ENCODE measurements at regions not wholly inside any gene's neighbourhood (a gene's known extent, or its start where the extent isn't known, plus 50 kb on each side); places are given as distances from the start of the nearest gene placed in this dataset.

GRCh38 chr2:200168641-200169555 is 137.6 kb upstream of the SPATS2L start:
- Mint-ChIP-seq H3K27me3 (peaks cover 3% of the 10 kb centered on the region), H3K4me3 (no peak overlapping the region), H3K27ac (no peak overlapping the region), H3K9me3 (peaks cover 3% of the 10 kb centered on the region), H3K36me3 (ENCODE audit: low read depth) (no peaks in the 10 kb centered on the region), H3K4me1 (ENCODE audit: low read depth) (no peaks in the 10 kb centered on the region)
- TF ChIP-seq, protein P1, sequence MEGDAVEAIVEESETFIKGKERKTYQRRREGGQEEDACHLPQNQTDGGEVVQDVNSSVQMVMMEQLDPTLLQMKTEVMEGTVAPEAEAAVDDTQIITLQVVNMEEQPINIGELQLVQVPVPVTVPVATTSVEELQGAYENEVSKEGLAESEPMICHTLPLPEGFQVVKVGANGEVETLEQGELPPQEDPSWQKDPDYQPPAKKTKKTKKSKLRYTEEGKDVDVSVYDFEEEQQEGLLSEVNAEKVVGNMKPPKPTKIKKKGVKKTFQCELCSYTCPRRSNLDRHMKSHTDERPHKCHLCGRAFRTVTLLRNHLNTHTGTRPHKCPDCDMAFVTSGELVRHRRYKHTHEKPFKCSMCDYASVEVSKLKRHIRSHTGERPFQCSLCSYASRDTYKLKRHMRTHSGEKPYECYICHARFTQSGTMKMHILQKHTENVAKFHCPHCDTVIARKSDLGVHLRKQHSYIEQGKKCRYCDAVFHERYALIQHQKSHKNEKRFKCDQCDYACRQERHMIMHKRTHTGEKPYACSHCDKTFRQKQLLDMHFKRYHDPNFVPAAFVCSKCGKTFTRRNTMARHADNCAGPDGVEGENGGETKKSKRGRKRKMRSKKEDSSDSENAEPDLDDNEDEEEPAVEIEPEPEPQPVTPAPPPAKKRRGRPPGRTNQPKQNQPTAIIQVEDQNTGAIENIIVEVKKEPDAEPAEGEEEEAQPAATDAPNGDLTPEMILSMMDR (IDR thresholded peaks at IDR 0.05): no peak
- ATAC-seq (ENCODE audit: poor library complexity) (no peak), DNase-seq (no peak)
- no peaks in the 10 kb centered on the region for H3K27me3 ChIP-seq (ENCODE audit: control insufficient read depth in 1 of 2, insufficient read depth in 2 of 2, low read length in 2 of 2)
- intact Hi-C loops (cut with DNase I, micrococcal nuclease): no loop called here
- ChIA-PET POLR2A (no interaction called here), CTCF (interaction anchor here (1.1 kb wide), 1 partner anchor 9 kb away, joined by 3 read pairs; no protein-coding TSS in a partner anchor)
- no peaks in the 10 kb centered on the region for H3K4me1 ChIP-seq (ENCODE audit: insufficient read depth, low read length)
- no peak overlapping the region for H3K27ac ChIP-seq (ENCODE audit: low read depth in 1 of 2, low read length in 2 of 2)
- H3K9me3 ChIP-seq (ENCODE audit: control insufficient read depth in 1 of 2, insufficient read depth in 1 of 2, low read length in 2 of 2): peaks cover 0 to 4% of the 10 kb centered on the region in 2 experiments
- H3K36me3 ChIP-seq (ENCODE audit: insufficient read depth, low read length): no peaks in the 10 kb centered on the region
- no peak overlapping the region for H3K4me3 ChIP-seq (ENCODE audit: low read length)

DNA sequence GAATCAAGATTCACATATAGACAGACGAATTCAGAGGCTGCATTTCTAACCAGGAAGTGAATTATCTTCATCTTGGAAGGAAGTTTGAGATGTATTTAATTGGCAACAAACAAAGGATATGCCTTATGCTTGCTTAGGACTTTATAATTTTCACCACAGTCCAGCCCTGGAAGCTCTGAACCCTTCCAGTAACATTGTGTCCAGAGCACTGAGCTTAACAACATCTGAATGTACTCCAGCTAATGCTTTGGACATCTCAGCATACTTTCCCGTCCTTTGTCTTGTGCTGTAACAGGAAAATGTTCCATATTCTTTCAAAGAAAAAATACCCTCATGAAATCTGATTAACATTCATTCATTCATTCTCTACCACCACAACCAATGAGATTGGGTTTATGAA is 136.3 kb upstream of the SPATS2L start:
- no peak for DNase-seq
- no peaks in the 10 kb centered on the region for H3K27me3 ChIP-seq (ENCODE audit: control insufficient read depth in 1 of 2, insufficient read depth in 2 of 2, low read length in 2 of 2)
- Mint-ChIP-seq H3K9me3 (peaks cover 3% of the 10 kb centered on the region), H3K27me3 (peaks cover 3% of the 10 kb centered on the region), H3K4me3 (no peak overlapping the region), H3K27ac (no peak overlapping the region), H3K36me3 (ENCODE audit: low read depth) (no peaks in the 10 kb centered on the region), H3K4me1 (ENCODE audit: low read depth) (no peaks in the 10 kb centered on the region)
- no peak for ATAC-seq (ENCODE audit: poor library complexity)
- intact Hi-C loops (cut with DNase I, micrococcal nuclease): no loop called here
- no peak overlapping the region for H3K27ac ChIP-seq (ENCODE audit: low read depth in 1 of 2, low read length in 2 of 2)
- H3K4me1 ChIP-seq (ENCODE audit: insufficient read depth, low read length): no peaks in the 10 kb centered on the region
- TF ChIP-seq, protein P1 (IDR thresholded peaks at IDR 0.05): no peak
- peaks cover 0 to 4% of the 10 kb centered on the region in 2 experiments for H3K9me3 ChIP-seq (ENCODE audit: control insufficient read depth in 1 of 2, insufficient read depth in 1 of 2, low read length in 2 of 2)
- no peaks in the 10 kb centered on the region for H3K36me3 ChIP-seq (ENCODE audit: insufficient read depth, low read length)
- ChIA-PET CTCF (no interaction called here), POLR2A (no interaction called here)
- H3K4me3 ChIP-seq (ENCODE audit: low read length): no peak overlapping the region

DNA sequence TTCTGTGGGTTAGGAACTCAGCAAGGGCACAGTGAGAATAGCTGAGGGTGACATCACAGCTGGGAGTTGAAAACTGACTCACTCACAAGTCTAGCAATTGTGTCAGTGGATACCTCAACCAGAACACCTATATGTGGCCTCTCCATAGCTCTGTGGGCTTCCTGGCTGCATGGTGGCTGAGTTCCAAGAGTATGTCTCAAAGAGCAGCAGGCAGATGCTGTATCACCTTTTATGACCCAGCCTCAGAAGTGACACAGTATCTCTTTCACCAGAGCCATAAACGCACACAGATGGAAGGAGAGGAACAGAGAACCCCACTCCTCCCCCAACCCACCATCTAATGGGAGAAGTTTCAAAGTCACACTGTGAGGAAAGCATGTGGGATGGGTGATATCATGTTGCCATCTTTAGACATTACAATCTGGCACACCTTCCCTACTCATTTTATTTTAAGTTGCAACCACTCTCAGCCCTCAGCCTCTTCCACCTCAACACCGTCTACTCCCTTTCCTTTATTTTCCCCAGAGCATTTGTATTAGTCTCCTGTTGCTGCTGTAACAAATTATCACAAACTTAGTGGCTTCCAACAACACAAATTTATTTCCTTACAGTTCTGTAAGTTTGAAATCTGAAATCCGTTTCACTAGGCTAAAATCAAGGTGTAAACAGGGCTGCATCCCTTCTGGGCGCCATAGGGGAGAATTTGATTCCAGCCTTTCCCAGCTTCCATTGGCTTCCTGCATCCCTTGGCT is 134.6 kb upstream of the SPATS2L start:
- Mint-ChIP-seq H3K4me3 (no peak overlapping the region), H3K4me1 (ENCODE audit: low read depth) (no peaks in the 10 kb centered on the region), H3K9me3 (no peaks in the 10 kb centered on the region), H3K27ac (no peak overlapping the region), H3K27me3 (peaks cover 3% of the 10 kb centered on the region), H3K36me3 (ENCODE audit: low read depth) (no peaks in the 10 kb centered on the region)
- ATAC-seq (ENCODE audit: poor library complexity) (no peak), DNase-seq (no peak)
- intact Hi-C loops (cut with DNase I, micrococcal nuclease): no loop called here
- H3K9me3 ChIP-seq (ENCODE audit: control insufficient read depth in 1 of 2, insufficient read depth in 1 of 2, low read length in 2 of 2): peaks cover 0 to 4% of the 10 kb centered on the region in 2 experiments
- ChIA-PET POLR2A (no interaction called here), CTCF (no interaction called here)
- TF ChIP-seq, protein P1 (IDR thresholded peaks at IDR 0.05): no peak
- H3K36me3 ChIP-seq (ENCODE audit: insufficient read depth, low read length): no peaks in the 10 kb centered on the region
- H3K27ac ChIP-seq (ENCODE audit: low read depth in 1 of 2, low read length in 2 of 2): no peak overlapping the region
- no peak overlapping the region for H3K4me3 ChIP-seq (ENCODE audit: low read length)
- H3K4me1 ChIP-seq (ENCODE audit: insufficient read depth, low read length): no peaks in the 10 kb centered on the region
- no peaks in the 10 kb centered on the region for H3K27me3 ChIP-seq (ENCODE audit: control insufficient read depth in 1 of 2, insufficient read depth in 2 of 2, low read length in 2 of 2)

Data from CD4-positive, alpha-beta T cell (primary cell).